ENCODE measurements at regions not wholly inside any gene's neighbourhood (a gene's known extent, or its start where the extent isn't known, plus 50 kb on each side); places are given as distances from the start of the nearest gene placed in this dataset.

- DNase-seq: no peak
These were observed 412.7 kb downstream of the PIK3R1 start for GRCh38 chr5:68628082-68628814.

- no peak for DNase-seq
These were observed 414.8 kb downstream of the PIK3R1 start for GRCh38 chr5:68630354-68630753.

- no peak for DNase-seq
These were observed 416.3 kb downstream of the PIK3R1 start for GRCh38 chr5:68631884-68632283.

- no peak for DNase-seq
These were observed 425.7 kb downstream of the PIK3R1 start for GRCh38 chr5:68641211-68641610.

- DNase-seq: no peak
These were observed 427.5 kb downstream of the PIK3R1 start for GRCh38 chr5:68643064-68643463.

- DNase-seq: no peak
These were observed 429.4 kb downstream of the PIK3R1 start for GRCh38 chr5:68644971-68645370.

GRCh38 chr5:68646144-68646543, 430.6 kb downstream of the PIK3R1 start:
- no peak for DNase-seq

GRCh38 chr5:68647743-68648142, 432.2 kb downstream of the PIK3R1 start:
- no peak for DNase-seq

- DNase-seq: no peak
These were observed 433.6 kb downstream of the PIK3R1 start for GRCh38 chr5:68648944-68649857.

- DNase-seq: no peak
These were observed 437.0 kb downstream of the PIK3R1 start for GRCh38 chr5:68652534-68652965.

- no peak for DNase-seq
These were observed 437.9 kb downstream of the PIK3R1 start for GRCh38 chr5:68653471-68653870.

- no peak for DNase-seq
These were observed 436.5 kb upstream of the SLC30A5 start for GRCh38 chr5:68657055-68657961.

GRCh38 chr5:68658810-68659372, 434.9 kb upstream of the SLC30A5 start:
- no peak for DNase-seq

- DNase-seq: no peak
These were observed 433.9 kb upstream of the SLC30A5 start for GRCh38 chr5:68659881-68660280.

- DNase-seq: peak; percentile 30
These were observed 432.6 kb upstream of the SLC30A5 start for GRCh38 chr5:68661237-68661636.

GRCh38 chr5:68662804-68663307, 431.0 kb upstream of the SLC30A5 start:
- no peak for DNase-seq

- DNase-seq: no peak
These were observed 423.8 kb upstream of the SLC30A5 start for GRCh38 chr5:68669864-68670575.

GRCh38 chr5:68673106-68673822, 420.6 kb upstream of the SLC30A5 start:
- DNase-seq: no peak

GRCh38 chr5:68673823-68674180, 420.0 kb upstream of the SLC30A5 start:
- DNase-seq: no peak

- DNase-seq: no peak
These were observed 414.8 kb upstream of the SLC30A5 start for GRCh38 chr5:68679041-68679440.

GRCh38 chr5:68680366-68680765, 413.4 kb upstream of the SLC30A5 start:
- DNase-seq: no peak
